MM.1S (cell line): ENCODE measurements at regions not wholly inside any gene's neighbourhood (a gene's known extent, or its start where the extent isn't known, plus 50 kb on each side); places are given as distances from the start of the nearest gene placed in this dataset.

Source experiments
- DNase-seq: peaks from one replicate; pipeline ENCODE4 v3.0.0-alpha.2; 2015
- H2AFZ ChIP-seq: fragments of 300-600 bp; sonication (generic); 2 replicates; pipeline ENCODE4 v1.6.0; 2016; ENCODE audit warnings: antibody characterized with exemption, low read length
- H3F3A ChIP-seq: fragments of 300-600 bp; sonication (generic); 2 replicates; pipeline ENCODE4 v1.6.1; 2016; ENCODE audit warnings: mild to moderate bottlenecking, antibody characterized with exemption, low read length, moderate library complexity, mixed read lengths; ENCODE audit not compliant: insufficient read depth
- H3K27ac ChIP-seq: fragments of 300-600 bp; sonication (generic); 2 replicates; pipeline ENCODE4 v1.5.1; 2016; ENCODE audit warnings: mild to moderate bottlenecking, low read length
- H3K27me3 ChIP-seq: fragments of 300-600 bp; sonication (generic); replicated peaks from 2 replicates; pipeline ENCODE4 v1.6.0; 2016; ENCODE audit warnings: low read length; ENCODE audit not compliant: insufficient read depth
- H3K36me3 ChIP-seq: fragments of 300-600 bp; sonication (generic); replicated peaks from 2 replicates; pipeline ENCODE4 v1.6.1; 2016; ENCODE audit warnings: mild to moderate bottlenecking, low read length, mixed read lengths; ENCODE audit not compliant: insufficient read depth
- H3K4me1 ChIP-seq: fragments of 300-600 bp; sonication (generic); 2 replicates; pipeline ENCODE4 v1.6.1; 2016; ENCODE audit warnings: low read length, mixed read lengths
- H3K4me2 ChIP-seq: fragments of 300-600 bp; sonication (generic); 2 replicates; pipeline ENCODE4 v1.6.0; 2016; ENCODE audit warnings: low read depth, low read length
- H3K4me3 ChIP-seq: fragments of 300-600 bp; sonication (generic); 2 replicates; pipeline ENCODE4 v1.5.1; 2016; ENCODE audit warnings: low read length, mixed read lengths
- H3K79me2 ChIP-seq: fragments of 300-600 bp; sonication (generic); 2 replicates; pipeline ENCODE4 v1.6.1; 2016; ENCODE audit warnings: mixed run types, low read length, mixed read lengths
- H3K9ac ChIP-seq: fragments of 300-600 bp; sonication (generic); 2 replicates; pipeline ENCODE4 v1.6.1; 2016; ENCODE audit warnings: low read length, mixed read lengths
- H3K9me2 ChIP-seq: fragments of 300-600 bp; sonication (generic); replicated peaks from 2 replicates; pipeline ENCODE4 v1.6.1; 2016; ENCODE audit warnings: mild to moderate bottlenecking, low read length, mixed read lengths; ENCODE audit not compliant: insufficient read depth
- H3K9me3 ChIP-seq: fragments of 300-600 bp; sonication (generic); replicated peaks from 2 replicates; pipeline ENCODE4 v1.6.1; 2016; ENCODE audit warnings: mild to moderate bottlenecking, low read length, mixed read lengths; ENCODE audit not compliant: insufficient read depth
- H4K20me1 ChIP-seq: fragments of 300-600 bp; sonication (generic); 2 replicates; pipeline ENCODE4 v1.6.1; 2016; ENCODE audit warnings: mild to moderate bottlenecking, low read length, moderate library complexity, mixed read lengths; ENCODE audit not compliant: insufficient read depth
- CTCF ChIP-seq: fragments of 300-600 bp; sonication (generic); IDR thresholded peaks from 2 replicates; pipeline ENCODE4 v1.5.1; 2016; ENCODE audit warnings: antibody characterized with exemption, low read length, mixed read lengths
- EZH2 ChIP-seq: fragments of 300-600 bp; sonication (generic); optimal IDR thresholded peaks from 2 replicates; pipeline ENCODE3; 2017; ENCODE audit warnings: low read depth, mild to moderate bottlenecking, antibody characterized with exemption, low read length, mixed read lengths
- EZH2phosphoT487 ChIP-seq: fragments of 300-600 bp; sonication (generic); IDR thresholded peaks from 2 replicates; pipeline ENCODE4 v1.6.1; 2018; ENCODE audit warnings: antibody characterized with exemption, low read length

GRCh38 chr22:19626666-19627065 lies 87.6 kb upstream of the SEPTIN5 start:
- no peak for DNase-seq

GRCh38 chr22:19628038-19628776 lies 86.1 kb upstream of the SEPTIN5 start:
- no peaks in the 10 kb centered on the region for H3K9me3 ChIP-seq
- H3K9ac ChIP-seq, result no peak overlapping the region
- DNase-seq, result no peak
- H3K4me1 ChIP-seq, result no peaks in the 10 kb centered on the region
- TF ChIP-seq EZH2phosphoT487, result no peak
- TF ChIP-seq EZH2, result no peak
- TF ChIP-seq CTCF, result no peak
- no peak overlapping the region for H3K27ac ChIP-seq
- no peaks in the 10 kb centered on the region for H4K20me1 ChIP-seq
- H2AFZ ChIP-seq, result no peak overlapping the region
- no peak overlapping the region for H3K4me2 ChIP-seq
- no peak overlapping the region for H3K4me3 ChIP-seq
- H3K27me3 ChIP-seq, result peaks cover 14% of the 10 kb centered on the region; the same call in 1 of the 2 replicates
- no peaks in the 10 kb centered on the region for H3K36me3 ChIP-seq
- H3K9me2 ChIP-seq, result no peaks in the 10 kb centered on the region
- H3F3A ChIP-seq, result no peaks in the 10 kb centered on the region
- H3K79me2 ChIP-seq, result no peaks in the 10 kb centered on the region

More at GRCh38 chr22:19626666-19627065, 87.6 kb upstream of the SEPTIN5 start:
- peaks cover 18% of the 10 kb centered on the region for H3K27me3 ChIP-seq
- no peak overlapping the region for H3K27ac ChIP-seq
- H3K9me2 ChIP-seq, result no peaks in the 10 kb centered on the region
- no peak overlapping the region for H3K9ac ChIP-seq
- H4K20me1 ChIP-seq, result no peaks in the 10 kb centered on the region
- TF ChIP-seq EZH2 (no peak), CTCF (no peak), EZH2phosphoT487 (no peak)
- H2AFZ ChIP-seq, result no peak overlapping the region
- H3K4me1 ChIP-seq, result no peaks in the 10 kb centered on the region
- no peaks in the 10 kb centered on the region for H3F3A ChIP-seq
- H3K79me2 ChIP-seq, result no peaks in the 10 kb centered on the region
- H3K4me2 ChIP-seq, result no peak overlapping the region
- no peaks in the 10 kb centered on the region for H3K36me3 ChIP-seq
- no peak overlapping the region for H3K4me3 ChIP-seq
- no peaks in the 10 kb centered on the region for H3K9me3 ChIP-seq

GRCh38 chr22:19629331-19629719 lies 85.0 kb upstream of the SEPTIN5 start:
- H3K79me2 ChIP-seq, result no peaks in the 10 kb centered on the region
- H3F3A ChIP-seq, result no peaks in the 10 kb centered on the region
- H3K4me2 ChIP-seq, result no peak overlapping the region
- H3K4me1 ChIP-seq, result no peaks in the 10 kb centered on the region
- DNase-seq, result no peak
- H3K9me2 ChIP-seq, result no peaks in the 10 kb centered on the region
- H3K9ac ChIP-seq, result no peak overlapping the region
- TF ChIP-seq CTCF (no peak), EZH2phosphoT487 (no peak), EZH2 (no peak)
- H4K20me1 ChIP-seq, result no peaks in the 10 kb centered on the region
- H3K27ac ChIP-seq, result no peak overlapping the region
- no peak overlapping the region for H2AFZ ChIP-seq
- H3K36me3 ChIP-seq, result no peaks in the 10 kb centered on the region
- no peaks in the 10 kb centered on the region for H3K9me3 ChIP-seq
- no peak overlapping the region for H3K4me3 ChIP-seq
- peaks cover 10% of the 10 kb centered on the region; the same call in 1 of the 2 replicates for H3K27me3 ChIP-seq
